Middle frontal gyrus (tissue), 1 donor: ENCODE measurements at regions not wholly inside any gene's neighbourhood (a gene's known extent, or its start where the extent isn't known, plus 50 kb on each side); places are given as distances from the start of the nearest gene placed in this dataset.

ENCODE experiments used
- DNase-seq: peaks from one replicate; pipeline ENCODE4 v3.0.0-alpha.2; 2015; ENCODE audit warnings: low spot score; ENCODE audit errors: extremely low spot score

DNA sequence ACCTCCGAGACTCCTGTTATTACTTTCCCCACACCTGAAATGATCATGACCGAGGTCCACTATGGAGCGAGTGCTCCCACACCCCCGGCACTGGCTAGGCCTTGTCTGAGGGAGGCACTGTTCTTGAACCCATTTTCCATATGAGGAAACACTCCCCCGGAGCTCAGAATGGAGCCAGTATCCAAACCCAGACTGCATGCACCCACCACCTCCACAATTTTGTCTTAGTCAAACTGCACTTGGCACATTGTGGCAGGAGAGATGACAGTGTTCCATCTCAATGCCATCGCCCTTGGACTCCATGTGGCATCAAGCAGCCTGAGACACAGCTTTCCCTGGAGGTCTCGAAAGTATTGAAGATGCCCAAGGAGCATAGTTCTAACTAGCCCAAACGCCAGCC lies 154.1 kb downstream of the NUP210 start:
- DNase-seq, result no peak

DNA sequence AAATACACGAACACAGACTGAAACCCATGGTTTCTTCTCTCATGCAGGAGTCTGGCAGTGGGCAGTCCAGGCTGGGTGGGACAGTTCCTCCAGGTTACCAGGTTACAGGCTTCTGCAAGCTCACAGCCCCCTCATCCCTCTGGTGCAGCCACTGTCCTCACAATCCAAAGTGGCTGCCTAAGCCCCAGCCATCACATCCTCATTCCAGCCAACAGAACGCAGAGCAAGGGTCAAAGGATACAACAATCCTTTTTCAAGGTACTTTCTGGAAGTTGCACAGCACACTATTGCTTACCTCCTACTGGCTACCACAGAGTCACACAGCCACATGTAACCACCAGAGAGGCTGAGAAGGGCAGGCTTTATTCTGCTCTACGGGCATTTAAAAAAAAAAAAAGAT lies 154.6 kb downstream of the NUP210 start:
- DNase-seq, result no peak

DNA sequence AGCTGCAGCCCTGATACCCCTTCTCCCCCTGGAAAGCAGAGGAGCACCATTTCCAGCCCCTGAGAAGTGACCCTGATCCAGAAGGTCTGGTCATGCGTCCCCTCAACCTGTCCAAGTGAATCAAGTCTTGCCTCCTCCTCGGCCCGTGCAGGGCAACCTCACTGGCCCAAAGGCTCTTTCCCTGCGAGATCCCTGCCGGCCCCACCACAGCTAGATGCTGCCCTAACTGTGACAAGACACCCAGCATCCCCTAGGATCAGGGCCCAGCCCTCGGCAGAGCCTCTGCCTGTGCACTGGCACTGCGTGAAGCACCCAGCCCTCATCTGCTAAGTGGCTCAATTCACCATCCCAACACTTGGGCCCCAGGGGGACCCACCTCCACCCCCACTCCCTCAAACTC lies 155.1 kb downstream of the NUP210 start:
- no peak for DNase-seq

DNA sequence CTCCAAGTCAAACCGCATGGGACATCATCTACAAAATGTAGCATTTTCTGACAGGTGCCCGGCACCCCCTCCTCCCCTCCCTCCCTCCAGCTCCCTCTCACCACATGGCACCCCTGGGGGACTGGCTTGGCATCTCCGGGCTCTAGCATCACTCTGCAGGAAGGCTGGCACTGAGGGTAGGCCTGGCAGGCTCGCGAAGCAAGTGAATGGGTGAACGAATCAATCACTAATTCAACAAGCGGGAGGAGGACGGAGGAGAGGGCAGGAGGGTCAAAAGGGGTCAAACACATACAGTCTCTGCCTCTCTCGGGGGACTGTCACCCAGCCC lies 155.7 kb downstream of the NUP210 start:
- no peak for DNase-seq

DNA sequence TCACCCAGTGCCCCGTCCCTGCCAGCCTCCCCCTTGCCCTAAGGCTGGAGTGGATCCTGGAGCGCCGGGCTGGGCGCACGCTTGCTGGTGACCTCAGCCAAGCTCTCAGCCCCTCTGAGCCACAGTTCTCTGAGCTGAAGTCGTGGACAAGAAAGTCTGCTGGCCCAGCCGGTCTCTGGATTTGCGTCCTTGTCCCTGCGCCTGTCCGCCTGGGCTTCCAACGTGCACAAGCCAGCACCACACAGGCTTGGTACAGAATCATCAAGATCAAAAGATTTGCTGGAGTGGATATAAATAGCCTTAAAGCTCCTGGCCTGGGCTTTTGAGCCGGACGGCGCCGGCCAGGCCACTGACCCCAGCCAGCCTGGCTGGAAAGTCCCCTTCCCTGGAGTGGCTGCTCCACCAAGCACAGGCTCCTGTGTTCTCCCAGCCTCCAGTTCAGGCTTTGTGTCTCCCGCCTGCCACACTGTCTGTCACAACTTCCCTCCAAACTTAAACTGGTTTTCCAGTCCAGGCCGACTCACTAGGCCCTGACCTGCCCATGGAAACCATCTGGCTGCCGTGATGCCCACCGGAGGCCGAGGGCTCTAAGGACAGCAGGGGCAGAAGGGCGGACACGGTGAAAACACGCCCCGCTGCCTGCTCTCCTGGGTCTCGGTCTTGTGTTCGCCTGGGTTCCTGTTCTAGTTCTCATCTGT lies 156.2 kb downstream of the NUP210 start:
- DNase-seq, result no peak

DNA sequence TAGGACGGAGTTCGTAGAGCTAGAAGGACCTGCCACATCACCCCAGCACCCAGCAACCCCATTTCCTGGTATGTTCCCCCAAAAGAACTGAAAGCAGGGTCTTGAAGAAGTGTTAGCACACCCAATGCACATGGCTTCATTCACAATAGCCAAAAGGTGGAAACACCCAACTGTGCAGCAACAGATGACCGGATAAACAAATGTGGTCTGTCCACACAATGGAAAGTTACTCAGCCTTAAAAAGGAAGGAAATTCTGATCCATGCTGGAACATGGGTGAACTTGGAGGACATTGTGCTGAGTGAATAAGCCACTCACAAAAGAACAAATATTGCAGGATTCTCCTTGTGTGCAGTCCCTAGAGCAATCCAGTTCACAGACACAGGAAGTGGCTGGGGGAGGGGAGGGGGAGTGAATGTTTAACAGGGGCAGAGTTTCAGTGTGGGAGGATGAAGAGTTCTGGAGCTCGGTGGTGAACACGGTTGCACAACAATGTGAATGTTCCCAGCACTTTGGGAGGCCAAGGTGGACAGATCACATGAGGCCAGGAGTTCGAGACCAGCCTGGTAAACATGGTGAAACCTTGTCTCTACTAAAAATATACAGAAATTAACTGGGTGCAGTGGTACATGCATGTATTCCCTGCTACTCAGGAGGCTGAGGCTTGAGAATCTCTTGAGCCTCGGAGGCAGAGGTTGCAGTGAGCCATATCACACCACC lies 157.5 kb downstream of the NUP210 start:
- no peak for DNase-seq

DNA sequence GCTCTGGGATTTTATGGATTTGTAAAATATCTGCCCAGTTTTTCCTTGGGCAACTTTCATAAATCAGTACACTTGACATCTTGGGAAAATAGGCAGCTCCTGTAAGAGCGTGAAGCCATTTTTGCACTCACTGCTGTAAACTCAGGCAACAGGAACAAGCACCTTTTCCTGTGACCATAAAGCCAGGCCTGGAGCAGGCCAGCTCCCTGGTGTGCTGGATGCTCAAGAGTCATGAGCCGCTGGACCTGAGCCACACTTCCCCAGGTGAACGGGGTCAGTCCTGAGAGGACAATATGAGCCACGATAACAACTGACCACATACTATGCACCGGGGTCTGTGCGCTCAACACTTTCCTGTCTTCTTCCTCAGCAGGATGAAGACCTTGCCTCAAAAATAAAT lies 158.2 kb downstream of the NUP210 start:
- DNase-seq, result no peak

DNA sequence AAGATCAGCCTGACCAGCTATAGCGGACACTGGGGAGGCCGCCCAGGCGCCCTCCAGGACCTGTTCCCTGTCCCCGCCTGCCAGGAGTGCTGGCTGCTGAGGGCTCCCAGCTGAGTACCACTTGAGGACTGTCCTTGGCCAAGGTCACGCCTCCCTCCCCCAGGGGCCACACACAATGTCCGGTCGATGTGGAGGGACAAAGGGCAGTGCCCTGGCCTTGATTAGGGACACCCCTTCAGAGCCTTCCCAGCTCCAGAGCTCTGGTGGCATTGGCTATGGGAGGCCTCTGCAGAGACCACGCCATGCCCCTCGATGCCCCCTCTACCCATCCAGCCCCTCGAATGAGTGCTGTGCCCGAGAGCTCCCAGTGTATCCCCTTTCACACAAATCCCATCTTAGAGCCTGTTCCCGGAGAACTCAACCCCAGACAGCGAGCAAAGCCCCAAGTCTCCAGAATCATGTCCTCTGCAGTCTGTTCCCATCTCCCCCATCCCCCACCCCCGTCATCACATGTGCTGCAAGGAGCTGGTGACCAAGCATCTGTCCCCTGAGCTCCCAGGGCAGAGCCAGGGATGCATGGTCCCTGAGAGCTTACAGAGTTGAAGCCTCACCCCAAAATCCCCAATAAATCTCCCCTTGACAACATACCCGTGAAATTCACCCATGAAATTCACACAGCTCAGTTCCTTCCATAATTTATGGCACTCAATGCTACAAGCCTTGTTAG lies 158.9 kb downstream of the NUP210 start:
- DNase-seq, result no peak

DNA sequence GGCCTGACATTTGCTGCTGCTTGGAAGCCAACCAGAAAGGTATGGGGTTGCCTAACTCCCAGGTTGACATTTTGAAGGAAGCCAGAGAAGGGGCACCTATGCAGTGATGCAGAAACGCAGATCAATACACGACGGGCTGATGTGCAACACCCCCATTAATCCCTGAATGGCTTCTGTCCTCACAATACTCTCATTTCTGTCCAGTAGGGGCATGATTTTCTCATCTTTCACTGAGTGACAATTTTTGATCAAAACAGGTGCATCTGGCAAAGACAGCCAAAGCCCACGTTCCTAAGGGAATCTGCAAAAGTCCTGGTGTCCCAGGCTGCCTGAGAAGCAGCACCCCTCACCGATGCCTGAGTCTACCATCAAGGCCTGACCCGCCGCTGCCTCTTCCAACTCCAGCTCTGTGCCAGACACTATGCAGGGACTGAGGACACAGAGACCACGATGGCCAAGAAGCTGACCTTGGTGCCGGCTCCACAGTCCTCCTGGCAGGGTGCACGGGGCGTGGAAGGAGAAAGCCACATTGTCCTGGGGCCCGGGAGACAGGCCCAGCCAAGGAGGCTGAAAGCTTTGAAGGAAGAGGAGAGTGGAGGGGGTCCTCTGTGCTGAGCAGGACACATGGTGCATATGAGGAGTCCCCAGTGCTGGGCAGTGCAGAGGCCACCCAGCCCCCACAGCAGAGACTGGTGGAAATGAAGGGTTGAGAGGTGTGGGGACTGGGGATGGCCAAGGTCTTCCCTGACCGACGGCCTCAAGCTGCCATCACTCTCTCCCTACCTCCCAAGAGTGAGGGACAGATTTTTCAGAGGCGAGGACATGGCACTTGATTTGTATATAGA lies 159.6 kb downstream of the NUP210 start:
- no peak for DNase-seq

DNA sequence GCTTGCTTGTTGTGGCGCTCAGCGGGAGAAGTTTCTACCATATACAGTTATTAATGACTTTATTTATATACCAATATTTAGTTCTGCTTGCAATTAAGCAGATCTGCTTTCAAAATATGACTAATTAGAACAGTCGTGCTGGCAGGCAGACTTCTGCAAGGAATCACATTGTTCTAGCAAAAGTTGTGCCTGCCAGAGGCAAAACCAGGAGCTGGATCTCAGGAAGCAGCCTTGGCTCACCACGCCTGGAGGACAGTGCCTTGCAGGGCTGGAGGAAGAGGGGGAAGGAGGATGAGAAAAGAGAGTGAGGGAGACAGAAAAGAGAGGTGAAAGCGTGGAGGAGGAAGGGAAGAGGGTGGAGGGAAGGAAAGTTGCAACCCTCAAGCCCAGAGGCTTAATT lies 160.3 kb downstream of the NUP210 start:
- no peak for DNase-seq

DNA sequence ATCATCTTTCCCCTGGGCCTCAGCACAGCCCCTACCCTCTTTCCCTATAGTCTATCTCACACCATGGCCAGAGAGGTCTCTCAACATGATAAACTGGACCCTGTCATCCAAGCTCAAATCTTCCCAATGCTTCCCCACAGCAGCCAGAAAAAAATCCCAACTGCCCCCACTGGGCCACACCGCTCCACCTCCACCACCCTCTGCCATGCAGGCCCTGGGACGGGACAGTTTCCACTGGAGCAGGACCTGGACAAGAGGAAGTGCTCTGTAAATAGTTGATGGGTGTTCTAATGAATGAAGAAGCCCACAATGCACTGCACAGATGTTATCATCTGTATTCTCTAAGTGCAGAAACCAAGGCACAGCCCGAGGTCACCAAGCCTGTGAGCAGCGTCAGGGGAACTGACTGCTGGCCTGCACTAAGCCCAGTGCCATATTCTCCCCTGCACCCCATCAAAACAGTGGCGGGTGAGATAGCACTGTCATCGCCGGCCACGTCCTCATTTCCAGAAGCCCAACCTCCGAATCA lies 161.1 kb downstream of the NUP210 start:
- DNase-seq, result no peak

DNA sequence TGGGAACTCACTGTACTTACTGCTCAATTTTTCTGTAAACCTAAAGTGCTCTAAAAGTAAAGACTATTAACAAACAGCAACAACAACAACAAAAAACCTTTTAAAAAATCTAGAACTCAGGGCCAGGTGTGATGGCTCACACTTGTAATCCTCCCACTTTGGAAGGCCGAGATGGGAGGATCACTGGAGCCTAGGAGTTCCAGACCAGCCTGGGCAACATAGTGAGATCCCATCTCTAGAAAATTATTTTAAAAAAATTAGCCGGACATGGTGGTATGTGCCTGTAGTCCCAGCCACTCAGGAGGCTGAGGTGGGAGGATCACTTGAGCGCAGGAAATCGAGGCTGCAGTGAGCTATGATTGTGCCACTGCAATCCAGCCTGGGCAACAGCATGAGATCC lies 161.8 kb downstream of the NUP210 start:
- DNase-seq, result no peak

DNA sequence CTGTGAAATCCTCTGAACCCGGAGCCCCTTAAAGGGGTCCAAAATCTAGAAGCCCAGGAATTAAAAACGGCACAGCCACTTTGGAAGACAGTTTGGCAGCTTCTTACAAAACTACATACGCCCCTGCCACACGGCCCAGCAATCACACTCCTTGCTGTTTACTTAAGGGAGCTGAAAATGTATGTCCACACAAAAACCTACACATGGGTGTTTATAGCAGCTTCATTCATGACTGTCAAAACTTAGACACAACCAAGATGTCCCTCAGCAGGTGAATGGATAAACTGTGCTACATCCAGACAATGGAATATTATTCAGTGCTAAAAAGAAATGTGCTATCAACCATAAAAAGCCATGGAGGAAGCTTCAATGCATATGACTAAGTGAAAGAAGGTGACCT lies 162.5 kb downstream of the NUP210 start:
- DNase-seq, result no peak

DNA sequence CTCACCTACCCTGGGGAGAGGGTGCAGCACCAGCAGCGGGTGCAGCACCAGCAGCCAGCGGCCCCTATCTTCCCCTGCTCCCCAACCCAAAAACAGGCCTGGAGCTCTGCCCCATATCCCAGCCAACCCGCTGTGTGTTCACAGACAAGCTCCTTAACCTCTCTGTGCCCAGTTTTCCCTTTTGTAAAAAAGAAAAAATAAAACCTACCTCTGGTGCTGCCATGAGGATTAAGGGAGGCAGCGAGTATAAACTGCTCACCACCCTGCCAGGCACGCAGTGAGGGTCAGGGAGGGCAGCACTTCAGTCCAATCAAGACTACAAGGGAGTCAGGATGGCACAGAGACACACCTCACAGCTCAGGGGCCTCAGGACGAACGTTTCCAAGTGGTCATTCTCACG lies 163.3 kb downstream of the NUP210 start:
- DNase-seq, result no peak

DNA sequence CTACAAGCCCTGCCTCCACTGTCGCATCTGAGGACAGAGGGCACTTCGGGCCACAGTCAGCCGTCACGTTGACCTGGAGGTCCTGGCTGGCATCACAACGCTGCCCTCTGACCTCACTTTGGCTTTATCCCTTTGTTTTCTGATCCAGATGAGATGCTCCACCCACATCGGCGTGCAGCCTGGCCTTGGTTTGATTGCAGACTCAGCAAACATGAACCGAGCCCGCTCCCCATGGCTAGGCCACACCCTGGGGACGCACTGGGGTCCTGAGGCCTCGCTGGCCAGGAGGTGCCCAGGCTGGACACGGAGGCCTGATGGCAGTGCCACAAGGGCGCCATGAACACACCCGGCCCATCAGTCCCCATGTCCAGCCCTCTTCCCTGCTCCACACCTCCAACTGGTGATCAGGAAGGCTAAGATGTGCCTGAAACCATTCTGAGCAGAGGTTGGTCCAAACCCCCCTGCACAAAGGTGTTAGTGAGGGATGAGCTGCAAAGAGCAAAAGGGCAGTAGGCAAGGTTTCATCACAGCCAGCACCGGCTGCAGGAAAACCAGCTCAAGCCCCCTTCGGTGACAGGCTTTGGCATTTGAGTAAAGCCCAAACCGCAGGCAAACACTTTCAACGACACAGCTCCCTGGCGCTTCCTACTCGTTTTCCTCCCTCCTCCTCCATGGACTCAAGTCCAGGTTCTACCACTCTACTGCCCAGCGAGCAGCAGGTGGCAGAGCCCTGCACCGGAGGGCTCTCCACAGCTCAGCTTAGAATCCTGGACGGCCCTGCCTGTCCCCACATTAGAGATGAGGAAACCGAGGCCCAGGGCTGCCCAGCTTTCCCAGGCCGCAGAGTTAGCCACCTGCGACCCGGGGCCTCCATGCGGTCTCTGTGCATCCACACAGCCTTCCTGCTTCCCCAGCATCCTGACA lies 165.8 kb downstream of the NUP210 start:
- no peak for DNase-seq

DNA sequence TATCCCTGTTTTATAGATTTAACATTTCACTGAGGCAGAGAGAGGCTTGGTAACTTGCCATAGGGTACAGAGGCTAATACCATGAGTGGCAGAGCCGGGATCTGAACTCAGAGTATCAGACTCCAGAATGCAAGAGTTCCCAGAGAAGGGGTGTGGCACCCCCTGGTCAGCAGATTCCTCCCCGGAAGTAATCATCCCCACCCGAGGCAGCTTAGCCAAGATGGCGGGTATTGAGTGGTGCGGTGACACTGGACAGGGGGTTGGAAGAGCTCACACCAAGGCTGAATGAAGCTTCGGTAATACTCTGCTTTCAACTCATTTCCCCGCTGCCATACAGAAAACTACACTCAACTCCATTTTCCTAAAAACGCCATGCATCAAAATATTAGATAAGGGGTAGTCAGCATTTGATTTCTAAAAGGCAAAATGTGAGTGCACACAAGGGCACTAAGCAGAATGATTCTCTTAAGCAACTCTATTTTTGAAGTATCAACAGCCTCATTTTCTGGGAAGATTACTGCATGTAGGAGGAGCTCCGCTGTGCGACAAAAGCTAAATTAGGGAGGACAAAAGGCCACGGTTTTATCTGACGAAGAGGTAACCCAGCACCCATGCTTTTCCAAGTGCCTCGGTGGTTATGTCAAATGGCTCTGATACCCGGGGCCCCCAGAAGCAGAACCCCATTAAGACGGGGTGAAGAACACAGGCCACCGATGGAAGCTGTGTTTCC lies 166.7 kb downstream of the NUP210 start:
- no peak for DNase-seq

DNA sequence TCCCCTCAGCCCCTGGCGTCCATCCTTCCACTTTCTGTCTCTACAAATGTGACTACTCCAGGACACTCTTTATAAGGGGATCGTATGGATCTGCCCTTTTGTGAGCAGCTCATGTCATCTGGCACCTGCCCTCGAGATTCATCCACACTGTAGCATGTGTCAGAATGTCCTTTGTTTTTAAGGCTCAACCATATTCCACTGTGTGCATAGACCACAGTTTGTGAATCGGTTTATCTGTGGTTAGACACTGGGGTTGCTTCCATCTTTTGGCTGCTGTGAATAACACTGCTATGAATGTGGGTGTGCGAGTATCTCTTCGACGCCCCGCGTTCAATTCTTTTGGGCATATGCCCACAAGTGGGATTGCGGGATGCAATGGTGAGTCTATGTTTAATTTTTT lies 167.9 kb downstream of the NUP210 start:
- DNase-seq, result no peak

DNA sequence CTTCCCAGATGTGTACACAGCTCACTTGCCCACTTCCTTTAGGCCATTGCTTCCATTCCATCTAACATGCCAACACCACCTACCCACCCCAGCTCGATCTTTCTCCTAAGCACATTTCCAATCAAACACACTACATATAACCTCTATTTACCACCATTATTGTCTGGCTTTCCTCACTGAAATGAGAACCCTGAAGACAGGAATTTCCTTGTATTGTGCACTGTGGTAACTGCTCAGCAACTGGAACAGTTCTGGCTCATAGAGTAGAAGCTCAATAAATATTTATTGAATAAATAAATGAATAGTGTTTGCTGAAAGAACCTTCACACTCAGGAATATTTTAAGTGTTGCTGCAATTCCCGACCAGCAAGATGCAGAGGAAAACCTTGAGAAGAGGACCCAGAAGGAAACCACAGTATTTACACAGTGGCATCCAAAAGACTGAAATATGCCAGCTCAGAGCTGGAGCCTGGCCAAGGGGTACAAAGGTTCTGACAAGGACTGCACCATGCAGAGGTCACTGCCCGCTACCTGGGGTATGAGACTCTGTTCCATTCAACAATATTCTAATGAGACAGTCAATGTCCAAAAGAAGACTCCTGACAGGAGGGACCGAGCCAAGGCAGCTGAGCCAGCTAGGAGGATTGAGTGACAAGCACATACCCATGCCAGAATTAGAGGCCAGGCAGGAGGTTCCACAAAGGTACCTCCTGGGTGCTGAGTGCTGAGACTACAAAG lies 168.8 kb downstream of the NUP210 start:
- DNase-seq, result no peak
